G401 (cell line): ENCODE measurements at regions not wholly inside any gene's neighbourhood (a gene's known extent, or its start where the extent isn't known, plus 50 kb on each side); places are given as distances from the start of the nearest gene placed in this dataset.
A peak's percentile ranks its signal among the peaks of the same experiment; 100 is the strongest.

Experiments used
- DNase-seq: peaks from one replicate; pipeline ENCODE4 v3.0.0-alpha.2; 2015; ENCODE audit warnings: low spot score
- in situ Hi-C: cut with HindIII; loops from 2 replicates; pipeline ENCODE4 v1.10.0; 2016; ENCODE audit warnings: low sequenced_read_pairs, mixed read lengths

- in situ Hi-C loops: no loop called here
- no peak for DNase-seq
Observed at GRCh38 chr10:3503299-3503698, 281.7 kb downstream of the KLF6 start.

GRCh38 chr10:3502673-3503072 is 282.3 kb downstream of the KLF6 start:
- in situ Hi-C loops: no loop called here

GRCh38 chr10:3500408-3500856 is 284.6 kb downstream of the KLF6 start:
- in situ Hi-C loops: no loop called here
- DNase-seq: peak; percentile 2

More at GRCh38 chr10:3502673-3503072, 282.3 kb downstream of the KLF6 start:
- DNase-seq: no peak

GRCh38 chr10:3499120-3499519 is 285.9 kb downstream of the KLF6 start:
- in situ Hi-C loops: no loop called here
- no peak for DNase-seq

- in situ Hi-C loops: no loop called here
- DNase-seq: no peak
Observed at GRCh38 chr10:3497581-3497980, 287.4 kb downstream of the KLF6 start.

GRCh38 chr10:3496138-3496537 is 288.9 kb downstream of the KLF6 start:
- in situ Hi-C loops: no loop called here
- no peak for DNase-seq

- no peak for DNase-seq
- in situ Hi-C loops: no loop called here
Observed at GRCh38 chr10:3495281-3495680, 289.7 kb downstream of the KLF6 start.

- DNase-seq: no peak
- in situ Hi-C loops: no loop called here
Observed at GRCh38 chr10:3494838-3495230, 290.2 kb downstream of the KLF6 start.

- no peak for DNase-seq
- in situ Hi-C loops: no loop called here
Observed at GRCh38 chr10:3494131-3494837, 290.7 kb downstream of the KLF6 start.

- in situ Hi-C loops: no loop called here
- DNase-seq: no peak
Observed at GRCh38 chr10:3493621-3494020, 291.4 kb downstream of the KLF6 start.

- in situ Hi-C loops: no loop called here
- no peak for DNase-seq
Observed at GRCh38 chr10:3491571-3491970, 293.4 kb downstream of the KLF6 start.

GRCh38 chr10:3487228-3487627 is 297.8 kb downstream of the KLF6 start:
- DNase-seq: no peak
- in situ Hi-C loops: no loop called here

- no peak for DNase-seq
- in situ Hi-C loops: no loop called here
Observed at GRCh38 chr10:3486346-3487065, 298.5 kb downstream of the KLF6 start.

GRCh38 chr10:3485057-3485686 is 299.8 kb downstream of the KLF6 start:
- in situ Hi-C loops: no loop called here
- no peak for DNase-seq

GRCh38 chr10:3484306-3485056 is 300.5 kb downstream of the KLF6 start:
- in situ Hi-C loops: no loop called here
- no peak for DNase-seq

- no peak for DNase-seq
- in situ Hi-C loops: no loop called here
Observed at GRCh38 chr10:3482200-3482993, 302.6 kb downstream of the KLF6 start.

- in situ Hi-C loops: no loop called here
- DNase-seq: no peak
Observed at GRCh38 chr10:3481496-3481895, 303.5 kb downstream of the KLF6 start.

GRCh38 chr10:3480990-3481315 is 304.1 kb downstream of the KLF6 start:
- DNase-seq: no peak

More at GRCh38 chr10:3480990-3481315, 304.1 kb downstream of the KLF6 start:
- in situ Hi-C loops: no loop called here
